ENCODE measurements at regions not wholly inside any gene's neighbourhood (a gene's known extent, or its start where the extent isn't known, plus 50 kb on each side); places are given as distances from the start of the nearest gene placed in this dataset.

DNA sequence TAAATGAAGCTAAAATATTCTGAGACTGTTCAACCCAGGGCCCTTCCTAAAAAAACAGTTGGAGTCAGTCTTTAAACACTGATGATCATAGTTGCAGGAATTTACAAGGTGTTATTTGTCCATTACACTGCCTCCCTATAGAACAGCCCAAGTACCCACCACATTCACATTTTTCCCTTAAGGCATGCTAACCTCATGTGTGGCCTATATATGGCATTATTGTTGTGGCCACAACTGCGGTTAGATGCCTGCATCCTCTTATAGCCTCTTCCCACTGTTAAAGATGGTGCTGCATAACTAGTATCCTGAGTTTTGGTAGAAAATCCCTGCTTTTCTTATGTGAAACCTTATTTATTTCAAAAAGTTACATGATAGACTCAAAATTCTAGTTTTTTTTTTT is 287.9 kb upstream of the SEMA3A start:
- DNase-seq, result no peak

GRCh38 chr7:84479059-84479458 is 284.5 kb upstream of the SEMA3A start:
- no peak for DNase-seq

DNA sequence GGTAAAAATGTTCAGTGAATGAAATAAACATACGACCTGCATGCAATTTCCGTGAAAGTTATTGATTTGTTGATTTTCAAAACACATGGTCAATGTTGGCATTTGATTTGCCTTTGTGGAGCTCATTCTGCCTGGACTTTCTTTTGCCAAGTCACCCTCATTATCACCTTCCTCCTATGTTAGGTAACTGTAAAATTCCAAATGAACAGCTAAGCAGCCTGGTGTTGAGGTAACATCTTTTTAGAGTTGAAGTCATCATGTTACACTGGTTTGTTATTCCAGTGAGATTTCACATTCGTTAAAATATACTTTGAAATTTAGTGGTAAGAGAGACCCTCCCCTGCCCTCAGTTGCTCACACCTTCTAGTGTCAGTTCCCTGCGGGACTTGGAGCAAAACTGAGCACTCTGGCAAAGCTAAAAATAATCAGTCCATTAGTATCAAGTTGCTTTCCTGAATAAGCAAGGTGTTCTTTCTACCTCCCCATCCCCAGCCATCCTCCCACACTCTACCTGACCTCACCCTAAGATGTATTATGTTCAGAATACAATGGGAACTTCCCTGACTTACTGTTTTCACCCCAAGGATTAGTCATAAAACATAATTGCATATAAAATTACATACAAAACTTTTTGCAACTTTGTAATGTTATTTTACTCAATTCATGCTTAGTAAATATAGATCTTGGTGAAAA is 283.3 kb upstream of the SEMA3A start:
- no peak for DNase-seq

GRCh38 chr7:84474436-84474835 is 279.8 kb upstream of the SEMA3A start:
- DNase-seq, result peak; percentile 44

- no peak for DNase-seq
Observed at GRCh38 chr7:84471576-84471975, 277.0 kb upstream of the SEMA3A start.

DNA sequence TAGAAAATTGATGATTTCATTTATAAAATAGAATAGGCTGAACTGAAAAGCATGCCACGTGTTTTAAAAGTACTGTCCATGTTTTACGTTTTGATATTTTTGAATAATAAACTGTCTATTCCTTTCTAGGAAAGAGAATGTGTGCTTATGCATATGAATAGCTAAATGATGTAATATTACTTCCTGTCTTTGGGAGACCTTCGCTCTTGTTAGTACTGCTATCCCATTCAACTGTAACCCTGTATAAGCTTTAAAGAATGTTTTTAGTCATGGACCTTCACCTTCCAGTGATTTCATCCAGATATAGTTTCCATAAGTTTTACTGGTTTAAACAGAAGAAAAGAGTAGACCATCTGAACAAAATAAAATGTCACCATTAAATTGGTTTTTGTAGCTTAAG is 274.4 kb upstream of the SEMA3A start:
- DNase-seq, result no peak

- DNase-seq, result no peak
Observed at GRCh38 chr7:84462259-84462658, 267.7 kb upstream of the SEMA3A start.

DNA sequence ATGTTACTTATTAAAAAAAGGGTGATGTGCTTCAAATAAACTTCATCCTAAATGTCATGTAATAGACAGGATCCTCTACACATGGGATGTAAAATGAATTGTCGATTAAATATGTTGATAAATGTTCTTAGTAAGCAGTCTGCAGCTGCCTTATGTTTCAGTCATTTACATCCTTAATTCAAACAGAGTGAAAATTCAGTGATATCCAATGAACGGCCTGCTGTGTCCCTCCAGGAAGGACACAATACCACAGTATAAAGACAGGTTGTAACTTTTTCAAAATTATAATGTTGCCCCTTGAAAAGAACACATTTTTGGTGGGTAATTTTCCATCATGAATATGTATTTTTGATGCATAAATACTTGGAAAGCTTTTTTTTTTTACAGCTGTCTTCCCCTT is 266.5 kb upstream of the SEMA3A start:
- DNase-seq, result no peak

- no peak for DNase-seq
Observed at GRCh38 chr7:84455788-84456187, 261.2 kb upstream of the SEMA3A start.

DNA sequence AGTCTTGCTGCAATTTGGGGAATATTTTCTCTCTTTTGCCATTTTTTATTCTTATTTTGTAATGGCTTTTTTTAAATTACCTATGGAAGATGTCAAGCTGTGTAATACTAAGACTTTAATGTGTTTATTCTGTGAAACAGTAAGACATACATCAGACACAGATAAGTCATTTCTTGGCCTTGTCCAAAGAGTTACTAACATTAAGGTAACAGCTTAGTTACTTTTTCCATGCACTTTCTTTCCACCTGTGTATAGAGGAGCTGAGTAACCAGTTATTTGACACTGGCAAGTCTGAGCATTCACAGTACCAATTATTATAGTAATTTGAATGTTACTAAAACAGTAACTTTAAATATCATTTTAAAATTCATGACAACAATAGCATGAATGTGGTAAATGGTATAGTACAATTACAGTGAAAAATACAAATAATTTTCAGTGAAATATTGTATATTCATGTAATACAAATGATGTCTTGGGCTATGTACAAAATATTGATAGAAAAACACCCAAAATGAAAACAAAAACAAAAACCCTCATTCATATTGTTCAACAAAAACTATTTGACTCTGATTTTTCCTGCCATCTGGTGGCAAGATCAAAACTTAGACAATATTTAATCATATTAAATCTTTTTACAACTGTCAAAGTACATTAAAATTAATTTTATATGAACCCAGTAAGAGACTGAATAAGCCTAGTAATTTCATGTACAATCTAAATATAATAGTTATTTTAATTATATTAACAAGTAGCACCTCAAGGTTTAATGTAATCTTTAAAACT is 259.8 kb upstream of the SEMA3A start:
- DNase-seq, result no peak

DNA sequence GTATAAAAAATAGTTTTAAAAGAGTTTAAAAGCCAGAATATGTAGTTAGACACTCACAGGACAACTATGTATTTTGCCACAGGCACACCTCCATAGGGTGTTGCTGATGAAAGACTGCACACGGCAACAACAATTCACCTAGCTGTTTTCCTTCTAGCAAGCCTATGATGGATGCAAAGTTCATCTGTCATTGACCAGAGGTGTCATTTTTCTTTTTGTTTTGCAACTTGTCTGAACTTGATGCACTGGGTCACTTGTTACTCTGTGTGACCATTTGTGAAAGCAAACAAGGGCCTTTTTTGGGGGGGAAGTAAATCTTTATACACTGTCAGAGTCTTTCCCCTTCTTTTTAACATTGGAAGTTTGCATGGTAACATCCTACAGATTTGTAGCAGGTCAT is 258.0 kb upstream of the SEMA3A start:
- DNase-seq, result no peak

DNA sequence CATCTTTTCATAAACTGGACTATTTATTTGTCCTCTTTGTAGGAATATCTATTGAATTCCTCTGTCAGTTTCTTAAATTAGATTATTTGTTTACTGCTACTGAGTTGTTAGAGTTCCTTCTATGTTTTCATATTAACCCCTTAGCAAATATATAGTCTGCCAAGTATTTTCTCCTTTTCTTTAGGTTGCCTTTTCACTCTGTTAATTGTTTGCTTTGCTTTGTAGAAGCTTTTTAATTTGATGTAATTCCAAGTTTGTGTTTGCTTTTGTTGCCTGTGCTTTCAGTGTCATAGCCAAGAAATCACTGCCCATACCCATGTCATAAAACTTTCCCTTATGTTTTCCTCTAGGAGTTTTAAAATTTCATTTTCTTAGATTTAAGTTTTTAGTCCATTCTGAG is 256.2 kb upstream of the SEMA3A start:
- DNase-seq, result no peak

- no peak for DNase-seq
Observed at GRCh38 chr7:84447636-84448293, 253.2 kb upstream of the SEMA3A start.

GRCh38 chr7:84446991-84447480 is 252.4 kb upstream of the SEMA3A start:
- no peak for DNase-seq

- no peak for DNase-seq
Observed at GRCh38 chr7:84425702-84426259, 231.2 kb upstream of the SEMA3A start.

- no peak for DNase-seq
Observed at GRCh38 chr7:84422790-84423189, 228.2 kb upstream of the SEMA3A start.

DNA sequence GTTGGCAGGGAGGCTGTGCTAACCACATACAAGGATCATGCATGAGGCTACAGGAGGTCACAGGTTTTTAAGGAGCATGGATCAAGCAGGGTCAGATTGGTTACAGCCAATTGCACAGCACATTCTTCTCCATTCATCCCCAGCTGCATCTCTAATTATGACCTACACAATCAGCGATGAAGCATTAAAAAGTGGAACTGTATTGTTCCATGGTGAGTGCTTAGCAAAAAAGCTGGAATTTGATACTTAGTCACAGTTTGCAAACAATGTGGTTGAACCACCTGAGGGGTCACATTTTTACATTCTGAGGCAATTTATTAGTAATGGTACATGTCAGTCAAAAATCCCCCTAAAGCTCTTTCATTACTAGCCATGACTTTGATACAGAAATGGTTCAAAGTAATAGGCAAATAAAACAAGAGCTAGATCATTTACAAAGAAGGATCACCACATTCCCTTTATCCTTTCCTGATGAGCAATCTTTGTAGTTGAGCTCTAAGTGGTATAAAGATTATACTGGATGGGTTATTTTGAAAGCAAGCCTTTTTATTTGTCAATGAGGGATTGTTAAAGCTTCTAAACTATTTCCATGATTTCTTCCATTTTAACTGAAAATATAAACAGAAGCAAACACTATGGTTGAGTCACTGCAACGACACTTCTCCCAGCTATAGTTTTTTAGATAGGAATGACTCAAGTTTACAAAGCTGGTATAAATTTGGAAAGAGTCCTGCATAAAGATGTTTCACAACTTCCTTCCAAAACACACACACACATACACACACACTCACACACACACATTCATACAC is 217.8 kb upstream of the SEMA3A start:
- peak; percentile 41 for DNase-seq

- DNase-seq, result no peak
Observed at GRCh38 chr7:84399661-84400060, 205.1 kb upstream of the SEMA3A start.

DNA sequence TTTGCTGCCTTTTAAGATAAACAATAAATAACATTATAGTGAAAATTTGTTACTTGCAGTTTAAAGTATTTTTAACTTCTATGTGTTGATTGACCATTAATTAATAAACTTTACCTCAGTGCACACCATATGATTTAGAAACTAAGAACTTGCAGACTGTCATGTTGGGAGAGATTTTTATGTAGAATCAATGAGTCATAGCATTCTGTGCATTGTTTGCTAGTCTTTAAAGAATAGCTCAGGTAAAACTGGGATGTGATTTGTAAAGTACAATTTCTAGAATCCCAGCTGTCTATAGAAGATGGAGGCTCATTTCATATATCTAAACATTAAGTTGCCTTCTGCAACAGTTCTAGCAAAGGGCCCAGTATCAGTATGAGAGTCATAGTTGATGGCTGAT is 199.6 kb upstream of the SEMA3A start:
- DNase-seq, result no peak

- DNase-seq, result no peak
Observed at GRCh38 chr7:84393786-84394185, 199.2 kb upstream of the SEMA3A start.

- DNase-seq, result no peak
Observed at GRCh38 chr7:84390845-84391244, 196.3 kb upstream of the SEMA3A start.

DNA sequence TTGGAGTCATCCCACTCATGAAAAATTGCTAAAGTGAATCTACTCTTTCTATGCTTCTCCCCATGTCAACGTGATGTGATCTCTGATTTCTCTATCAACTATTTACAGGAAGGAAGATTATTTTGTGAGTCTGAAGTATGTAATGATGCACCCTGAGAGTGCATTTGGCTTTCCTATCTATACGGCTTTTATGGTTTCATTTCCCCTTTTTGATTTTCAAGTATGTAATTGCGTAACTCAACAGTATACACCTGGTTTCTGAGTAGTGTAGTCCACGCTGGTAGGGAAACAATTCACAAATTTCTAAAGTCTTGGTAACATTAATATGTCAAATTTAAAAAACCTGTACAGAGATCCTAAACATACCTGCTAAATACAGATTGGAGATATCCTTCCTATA is 194.7 kb upstream of the SEMA3A start:
- no peak for DNase-seq

Measured in renal pelvis (tissue), 1 donor.